ENCODE measurements at regions not wholly inside any gene's neighbourhood (a gene's known extent, or its start where the extent isn't known, plus 50 kb on each side); places are given as distances from the start of the nearest gene placed in this dataset.
"Not testable (repeated sequence)": the region's sequence is repeated elsewhere in the genome, so short reads cannot be mapped to it uniquely, and the experiment has no call there.

DNA sequence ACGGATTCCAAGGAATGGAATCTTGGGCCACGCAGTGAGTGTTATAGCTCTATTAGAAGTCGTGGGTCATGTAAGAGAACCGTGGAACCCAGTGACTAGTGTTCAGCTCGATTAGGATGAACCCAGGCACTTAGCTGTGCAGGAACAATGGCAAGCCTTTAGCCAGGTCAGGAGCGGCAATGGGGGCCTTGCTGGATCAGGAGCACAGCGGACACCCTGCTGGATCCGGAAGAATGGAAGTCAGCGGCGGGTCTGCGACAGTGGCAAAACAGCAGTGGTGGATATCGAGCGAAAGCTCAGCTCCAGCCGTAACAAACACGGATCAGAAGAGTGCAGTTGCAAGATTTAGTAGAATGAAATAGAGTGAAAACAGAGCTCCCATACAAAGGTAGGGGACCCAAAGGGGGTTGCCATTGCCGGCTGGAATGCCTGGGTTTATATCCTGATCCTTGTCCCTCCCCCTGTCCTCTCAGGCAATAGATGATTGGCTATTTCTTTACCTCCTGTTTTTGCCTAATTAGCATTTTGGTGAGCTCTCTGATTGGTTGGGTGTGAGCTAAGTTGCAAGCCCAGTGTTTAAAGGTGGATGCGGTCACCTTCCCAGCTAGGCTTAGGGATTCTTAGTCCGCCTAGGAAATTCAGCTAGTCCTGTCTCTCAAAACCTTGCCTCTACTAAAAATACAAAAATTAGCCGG, 618.3 kb upstream of the CBLB start:
- not testable (repeated sequence) for TF ChIP-seq POLR2AphosphoS5 (IDR thresholded peaks at IDR 0.05)
- TF ChIP-seq, protein P1, sequence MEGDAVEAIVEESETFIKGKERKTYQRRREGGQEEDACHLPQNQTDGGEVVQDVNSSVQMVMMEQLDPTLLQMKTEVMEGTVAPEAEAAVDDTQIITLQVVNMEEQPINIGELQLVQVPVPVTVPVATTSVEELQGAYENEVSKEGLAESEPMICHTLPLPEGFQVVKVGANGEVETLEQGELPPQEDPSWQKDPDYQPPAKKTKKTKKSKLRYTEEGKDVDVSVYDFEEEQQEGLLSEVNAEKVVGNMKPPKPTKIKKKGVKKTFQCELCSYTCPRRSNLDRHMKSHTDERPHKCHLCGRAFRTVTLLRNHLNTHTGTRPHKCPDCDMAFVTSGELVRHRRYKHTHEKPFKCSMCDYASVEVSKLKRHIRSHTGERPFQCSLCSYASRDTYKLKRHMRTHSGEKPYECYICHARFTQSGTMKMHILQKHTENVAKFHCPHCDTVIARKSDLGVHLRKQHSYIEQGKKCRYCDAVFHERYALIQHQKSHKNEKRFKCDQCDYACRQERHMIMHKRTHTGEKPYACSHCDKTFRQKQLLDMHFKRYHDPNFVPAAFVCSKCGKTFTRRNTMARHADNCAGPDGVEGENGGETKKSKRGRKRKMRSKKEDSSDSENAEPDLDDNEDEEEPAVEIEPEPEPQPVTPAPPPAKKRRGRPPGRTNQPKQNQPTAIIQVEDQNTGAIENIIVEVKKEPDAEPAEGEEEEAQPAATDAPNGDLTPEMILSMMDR (IDR thresholded peaks at IDR 0.05) = not testable (repeated sequence)

Data from esophagus muscularis mucosa (tissue), 3 donors.